ENCODE measurements at regions not wholly inside any gene's neighbourhood (a gene's known extent, or its start where the extent isn't known, plus 50 kb on each side); places are given as distances from the start of the nearest gene placed in this dataset.
"Not testable (repeated sequence)": the region's sequence is repeated elsewhere in the genome, so short reads cannot be mapped to it uniquely, and the experiment has no call there.

GRCh38 chr5:122669709-122670108, 105.2 kb upstream of the SNX2 start:
- TF ChIP-seq, protein P1, sequence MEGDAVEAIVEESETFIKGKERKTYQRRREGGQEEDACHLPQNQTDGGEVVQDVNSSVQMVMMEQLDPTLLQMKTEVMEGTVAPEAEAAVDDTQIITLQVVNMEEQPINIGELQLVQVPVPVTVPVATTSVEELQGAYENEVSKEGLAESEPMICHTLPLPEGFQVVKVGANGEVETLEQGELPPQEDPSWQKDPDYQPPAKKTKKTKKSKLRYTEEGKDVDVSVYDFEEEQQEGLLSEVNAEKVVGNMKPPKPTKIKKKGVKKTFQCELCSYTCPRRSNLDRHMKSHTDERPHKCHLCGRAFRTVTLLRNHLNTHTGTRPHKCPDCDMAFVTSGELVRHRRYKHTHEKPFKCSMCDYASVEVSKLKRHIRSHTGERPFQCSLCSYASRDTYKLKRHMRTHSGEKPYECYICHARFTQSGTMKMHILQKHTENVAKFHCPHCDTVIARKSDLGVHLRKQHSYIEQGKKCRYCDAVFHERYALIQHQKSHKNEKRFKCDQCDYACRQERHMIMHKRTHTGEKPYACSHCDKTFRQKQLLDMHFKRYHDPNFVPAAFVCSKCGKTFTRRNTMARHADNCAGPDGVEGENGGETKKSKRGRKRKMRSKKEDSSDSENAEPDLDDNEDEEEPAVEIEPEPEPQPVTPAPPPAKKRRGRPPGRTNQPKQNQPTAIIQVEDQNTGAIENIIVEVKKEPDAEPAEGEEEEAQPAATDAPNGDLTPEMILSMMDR (conservative IDR thresholded peaks at IDR 0.05 in 1 of 2, IDR thresholded peaks at IDR 0.05 in 1 of 2; ENCODE audit: low read depth in 1 of 2, low read length in 2 of 2): not testable (repeated sequence)
- not testable (repeated sequence) for TF ChIP-seq EZH2 (IDR thresholded peaks at IDR 0.05; ENCODE audit: low read length, missing control alignments)
